Body of pancreas (tissue), 4 donors: ENCODE measurements at regions not wholly inside any gene's neighbourhood (a gene's known extent, or its start where the extent isn't known, plus 50 kb on each side); places are given as distances from the start of the nearest gene placed in this dataset.

Experiments used
- CTCF ChIP-seq, 7 experiments: fragments of 450-650 bp in 4 of 7; fragments of 200-600 bp in 3 of 7; sonication (generic) in 3 of 7; IDR thresholded peaks; one replicate each; pipeline ENCODE4 v1.5.1; 2016 to 2019; ENCODE audit warnings: antibody characterized with exemption in 7 of 7
- POLR2A ChIP-seq, 3 donors: fragments of 450-650 bp; IDR thresholded peaks; one replicate each; pipeline ENCODE4 v1.6.1; 2016; ENCODE audit warnings: antibody characterized with exemption in 3 of 3, mild to moderate bottlenecking in 2 of 3

GRCh38 chr2:18959952-18960717 is 370.8 kb upstream of the NT5C1B start:
- no peak for TF ChIP-seq CTCF (IDR thresholded peaks at IDR 0.05)
- TF ChIP-seq POLR2A (IDR thresholded peaks at IDR 0.05), result no peak
